ENCODE measurements at regions not wholly inside any gene's neighbourhood (a gene's known extent, or its start where the extent isn't known, plus 50 kb on each side); places are given as distances from the start of the nearest gene placed in this dataset.
"Not testable (repeated sequence)": the region's sequence is repeated elsewhere in the genome, so short reads cannot be mapped to it uniquely, and the experiment has no call there.

DNA sequence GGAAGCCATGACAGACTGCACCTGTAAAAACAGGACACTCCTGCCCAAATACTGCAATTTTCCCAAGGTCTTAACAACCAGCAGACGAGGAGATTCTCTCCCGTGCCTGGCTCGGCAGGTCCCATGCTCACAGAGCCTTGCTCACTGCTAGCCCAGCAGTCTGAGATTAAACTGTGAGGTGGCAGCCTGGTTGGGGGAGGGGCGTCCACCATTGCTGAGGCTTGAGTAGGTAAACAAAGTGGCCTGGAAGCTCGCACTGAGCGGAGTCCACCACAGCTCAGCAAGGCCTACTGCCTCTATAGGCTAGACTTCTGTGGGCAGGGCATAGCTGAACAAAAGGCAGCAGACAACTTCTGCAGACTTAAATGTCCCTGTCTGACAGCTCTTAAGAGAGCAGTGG lies 80.3 kb downstream of the ANXA5 start:
- not testable (repeated sequence) for H2BK120ac ChIP-seq (ENCODE audit: low read depth, low read length); H3K27me3 ChIP-seq (ENCODE audit: control insufficient read depth in 3 of 3, insufficient read depth in 3 of 3, low read depth in 1 of 3, low read length in 3 of 3); DNase-seq (ENCODE audit: low spot score); H3K4me1 ChIP-seq (ENCODE audit: control insufficient read depth in 2 of 2, insufficient read depth in 1 of 2, low read depth in 1 of 2, low read length in 2 of 2); H3K79me1 ChIP-seq (ENCODE audit: low read depth, low read length); H4K91ac ChIP-seq (ENCODE audit: low read depth, low read length, poor library complexity); H3K23ac ChIP-seq (ENCODE audit: low read depth, low read length, poor library complexity); H3K4me2 ChIP-seq (ENCODE audit: insufficient read depth, low read length, poor library complexity, severe bottlenecking); H3K4me3 ChIP-seq (ENCODE audit: low read length in 2 of 2); H2BK15ac ChIP-seq (ENCODE audit: low read length); H3K36me3 ChIP-seq (replicated peaks in 1 of 2; ENCODE audit: control insufficient read depth in 2 of 2, insufficient read depth in 2 of 2, low read length in 2 of 2); H2AK5ac ChIP-seq (ENCODE audit: low read depth, low read length); H3K9me3 ChIP-seq (replicated peaks in 1 of 2; ENCODE audit: control insufficient read depth in 2 of 2, insufficient read depth in 1 of 2, low read depth in 1 of 2, low read length in 2 of 2); H3K18ac ChIP-seq (ENCODE audit: low read length); H2BK5ac ChIP-seq (ENCODE audit: low read length); H3K27ac ChIP-seq (replicated peaks; ENCODE audit: low read length); H3K4ac ChIP-seq (ENCODE audit: low read length); H3K14ac ChIP-seq (ENCODE audit: low read length); H3K9ac ChIP-seq (ENCODE audit: low read depth, low read length, poor library complexity); H2BK12ac ChIP-seq (ENCODE audit: low read length)
- WGBS, 2 donors (ENCODE audit: extremely low coverage in 2 of 2, insufficient read length in 2 of 2, insufficient replicate concordance in 1 of 2) = no CpG with 5 or more reads among the region's 6 CpGs
- H4K8ac ChIP-seq (ENCODE audit: low read depth, low read length) = peak overlapping the region; percentile 29
- peak overlapping the region; percentile 80 for H2AFZ ChIP-seq (ENCODE audit: low read length)

DNA sequence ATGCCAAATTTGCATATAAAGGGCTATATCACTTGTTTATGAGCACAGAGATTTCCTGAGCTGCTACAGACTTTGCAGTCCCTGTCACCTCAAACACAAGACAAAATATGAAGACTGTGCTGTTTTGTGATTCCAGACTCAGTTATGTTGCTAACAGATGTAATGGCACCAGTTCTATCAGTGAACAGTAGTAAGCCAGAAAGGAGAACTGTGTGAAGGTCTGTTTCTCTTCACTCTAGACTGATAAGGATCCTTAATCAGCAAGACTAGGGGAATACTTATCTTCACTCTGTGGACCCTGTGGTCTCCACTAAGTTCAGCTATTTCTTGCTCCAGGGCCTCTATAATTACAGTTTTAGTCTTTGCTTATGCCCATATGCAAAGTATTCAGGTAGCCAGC lies 82.7 kb downstream of the ANXA5 start:
- Histone ChIP-seq H3K27ac (replicated peaks; ENCODE audit: low read length) (no peak overlapping the region), H3K79me1 (ENCODE audit: low read depth, low read length) (no peaks in the 10 kb centered on the region), H3K4me2 (ENCODE audit: insufficient read depth, low read length, poor library complexity, severe bottlenecking) (no peak overlapping the region), H2BK12ac (ENCODE audit: low read length) (no peak overlapping the region), H4K8ac (ENCODE audit: low read depth, low read length) (no peak overlapping the region), H3K14ac (ENCODE audit: low read length) (no peak overlapping the region), H3K4me3 (ENCODE audit: low read length in 2 of 2) (no peak overlapping the region), H3K4ac (ENCODE audit: low read length) (no peak overlapping the region), H3K36me3 (replicated peaks in 1 of 2; ENCODE audit: control insufficient read depth in 2 of 2, insufficient read depth in 2 of 2, low read length in 2 of 2) (no peaks in the 10 kb centered on the region), H2BK5ac (ENCODE audit: low read length) (no peak overlapping the region), H3K9me3 (replicated peaks in 1 of 2; ENCODE audit: control insufficient read depth in 2 of 2, insufficient read depth in 1 of 2, low read depth in 1 of 2, low read length in 2 of 2) (no peaks in the 10 kb centered on the region), H3K18ac (ENCODE audit: low read length) (no peak overlapping the region), H2AFZ (ENCODE audit: low read length) (peak overlapping the region; percentile 19), H3K23ac (ENCODE audit: low read depth, low read length, poor library complexity) (no peak overlapping the region), H3K27me3 (ENCODE audit: control insufficient read depth in 3 of 3, insufficient read depth in 3 of 3, low read depth in 1 of 3, low read length in 3 of 3) (no peaks in the 10 kb centered on the region), H4K91ac (ENCODE audit: low read depth, low read length, poor library complexity) (no peak overlapping the region), H3K4me1 (ENCODE audit: control insufficient read depth in 2 of 2, insufficient read depth in 1 of 2, low read depth in 1 of 2, low read length in 2 of 2) (no peaks in the 10 kb centered on the region), H3K9ac (ENCODE audit: low read depth, low read length, poor library complexity) (no peak overlapping the region), H2BK15ac (ENCODE audit: low read length) (no peak overlapping the region), H2AK5ac (ENCODE audit: low read depth, low read length) (no peak overlapping the region), H2BK120ac (ENCODE audit: low read depth, low read length) (no peak overlapping the region)
- no peak for DNase-seq (ENCODE audit: low spot score)

DNA sequence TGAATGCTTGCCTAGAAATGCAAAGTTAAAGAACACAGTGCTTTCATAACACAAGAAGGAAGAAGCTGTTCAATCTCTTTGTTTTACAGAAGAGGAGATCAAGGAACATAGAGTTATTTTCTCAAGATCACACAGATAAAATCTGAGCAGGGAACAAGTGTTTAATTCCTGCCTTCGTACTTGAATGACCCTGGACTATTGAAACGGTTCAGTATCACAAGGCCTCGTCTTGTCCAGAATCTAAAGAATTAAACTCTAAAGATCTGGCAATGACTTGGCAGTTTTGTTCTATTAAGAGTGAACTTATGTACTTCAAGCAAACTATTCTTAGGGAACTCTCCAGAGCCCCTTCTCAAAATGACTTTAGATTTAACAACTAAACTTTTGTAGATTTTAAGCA lies 97.7 kb downstream of the ANXA5 start:
- Histone ChIP-seq H3K14ac (ENCODE audit: low read length) (no peak overlapping the region), H3K27me3 (ENCODE audit: control insufficient read depth in 3 of 3, insufficient read depth in 3 of 3, low read depth in 1 of 3, low read length in 3 of 3) (no peaks in the 10 kb centered on the region), H3K4ac (ENCODE audit: low read length) (no peak overlapping the region), H4K8ac (ENCODE audit: low read depth, low read length) (no peak overlapping the region), H3K9me3 (replicated peaks in 1 of 2; ENCODE audit: control insufficient read depth in 2 of 2, insufficient read depth in 1 of 2, low read depth in 1 of 2, low read length in 2 of 2) (no peaks in the 10 kb centered on the region), H3K9ac (ENCODE audit: low read depth, low read length, poor library complexity) (no peak overlapping the region), H2AK5ac (ENCODE audit: low read depth, low read length) (no peak overlapping the region), H3K18ac (ENCODE audit: low read length) (no peak overlapping the region), H2BK15ac (ENCODE audit: low read length) (no peak overlapping the region), H2BK120ac (ENCODE audit: low read depth, low read length) (no peak overlapping the region), H3K79me1 (ENCODE audit: low read depth, low read length) (no peaks in the 10 kb centered on the region), H2BK5ac (ENCODE audit: low read length) (no peak overlapping the region), H3K23ac (ENCODE audit: low read depth, low read length, poor library complexity) (no peak overlapping the region), H2BK12ac (ENCODE audit: low read length) (no peak overlapping the region), H3K4me1 (ENCODE audit: control insufficient read depth in 2 of 2, insufficient read depth in 1 of 2, low read depth in 1 of 2, low read length in 2 of 2) (peaks cover 2 to 3% of the 10 kb centered on the region in 2 donors), H3K36me3 (replicated peaks in 1 of 2; ENCODE audit: control insufficient read depth in 2 of 2, insufficient read depth in 2 of 2, low read length in 2 of 2) (no peaks in the 10 kb centered on the region), H2AFZ (ENCODE audit: low read length) (peak overlapping the region; percentile 72), H3K4me2 (ENCODE audit: insufficient read depth, low read length, poor library complexity, severe bottlenecking) (no peak overlapping the region), H3K27ac (replicated peaks; ENCODE audit: low read length) (no peak overlapping the region), H4K91ac (ENCODE audit: low read depth, low read length, poor library complexity) (no peak overlapping the region), H3K4me3 (ENCODE audit: low read length in 2 of 2) (no peak overlapping the region)
- no peak for DNase-seq (ENCODE audit: low spot score)
- WGBS, 2 donors (ENCODE audit: extremely low coverage in 2 of 2, insufficient read length in 2 of 2, insufficient replicate concordance in 1 of 2) = no CpG with 5 or more reads among the region's 3 CpGs

DNA sequence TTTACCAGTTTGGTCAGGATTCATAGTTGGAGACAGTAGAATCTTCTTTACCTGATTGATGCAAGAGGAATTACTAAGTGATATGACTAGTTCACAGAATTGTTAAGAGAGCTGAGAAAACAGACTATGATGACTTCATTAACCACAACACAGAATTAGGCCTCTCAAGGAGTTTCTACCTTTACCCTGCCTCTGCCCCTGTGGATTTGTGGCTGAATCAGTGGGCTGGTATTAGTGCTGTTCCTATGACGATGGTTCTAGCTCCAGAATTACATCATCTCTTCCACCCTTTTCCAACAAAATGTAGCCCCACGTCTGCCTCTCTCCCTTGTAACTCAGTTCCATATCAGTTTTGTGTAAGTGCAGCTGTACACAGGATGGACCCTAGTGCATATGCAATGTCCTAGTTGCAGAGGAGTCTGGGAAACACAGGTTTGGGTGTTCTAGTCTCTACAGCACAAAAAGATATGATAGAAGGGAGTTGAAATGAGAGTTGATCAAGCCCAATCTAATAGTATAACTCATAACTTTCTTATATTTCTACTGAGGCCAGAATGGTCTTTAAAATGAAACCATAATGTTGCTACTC lies 99.3 kb downstream of the ANXA5 start:
- H3K9me3 ChIP-seq (replicated peaks in 1 of 2; ENCODE audit: control insufficient read depth in 2 of 2, insufficient read depth in 1 of 2, low read depth in 1 of 2, low read length in 2 of 2) = peaks cover 0 to 2% of the 10 kb centered on the region in 2 donors
- no peak overlapping the region for H2AK5ac ChIP-seq (ENCODE audit: low read depth, low read length)
- H3K23ac ChIP-seq (ENCODE audit: low read depth, low read length, poor library complexity) = no peak overlapping the region
- no peak overlapping the region for H3K18ac ChIP-seq (ENCODE audit: low read length)
- no CpG with 5 or more reads among the region's 2 CpGs for WGBS, 2 donors (ENCODE audit: extremely low coverage in 2 of 2, insufficient read length in 2 of 2, insufficient replicate concordance in 1 of 2)
- peak overlapping the region; percentile 25 for H2AFZ ChIP-seq (ENCODE audit: low read length)
- H2BK5ac ChIP-seq (ENCODE audit: low read length) = no peak overlapping the region
- H3K27ac ChIP-seq (replicated peaks; ENCODE audit: low read length) = no peak overlapping the region
- DNase-seq (ENCODE audit: low spot score) = no peak
- H2BK15ac ChIP-seq (ENCODE audit: low read length) = no peak overlapping the region
- H4K91ac ChIP-seq (ENCODE audit: low read depth, low read length, poor library complexity) = no peak overlapping the region
- H3K79me1 ChIP-seq (ENCODE audit: low read depth, low read length) = no peaks in the 10 kb centered on the region
- no peak overlapping the region for H2BK120ac ChIP-seq (ENCODE audit: low read depth, low read length)
- H3K14ac ChIP-seq (ENCODE audit: low read length) = no peak overlapping the region
- no peaks in the 10 kb centered on the region for H3K27me3 ChIP-seq (ENCODE audit: control insufficient read depth in 3 of 3, insufficient read depth in 3 of 3, low read depth in 1 of 3, low read length in 3 of 3)
- H2BK12ac ChIP-seq (ENCODE audit: low read length) = no peak overlapping the region
- H3K4me1 ChIP-seq (ENCODE audit: control insufficient read depth in 2 of 2, insufficient read depth in 1 of 2, low read depth in 1 of 2, low read length in 2 of 2) = peaks cover 2 to 3% of the 10 kb centered on the region in 2 donors
- no peaks in the 10 kb centered on the region for H3K36me3 ChIP-seq (replicated peaks in 1 of 2; ENCODE audit: control insufficient read depth in 2 of 2, insufficient read depth in 2 of 2, low read length in 2 of 2)
- no peak overlapping the region for H4K8ac ChIP-seq (ENCODE audit: low read depth, low read length)
- H3K4me3 ChIP-seq (ENCODE audit: low read length in 2 of 2) = no peak overlapping the region
- no peak overlapping the region for H3K4me2 ChIP-seq (ENCODE audit: insufficient read depth, low read length, poor library complexity, severe bottlenecking)
- H3K4ac ChIP-seq (ENCODE audit: low read length) = no peak overlapping the region
- H3K9ac ChIP-seq (ENCODE audit: low read depth, low read length, poor library complexity) = no peak overlapping the region

All from neuronal stem cell (in vitro differentiated cells).